IMR-90 (cell line): ENCODE measurements at regions not wholly inside any gene's neighbourhood (a gene's known extent, or its start where the extent isn't known, plus 50 kb on each side); places are given as distances from the start of the nearest gene placed in this dataset.

Source experiments
- ATAC-seq: fragments of 200-7000 bp; cut with Tn5 transposase; 2 replicates; pipeline ENCODE4 v1.9.1; 2020; ENCODE audit warnings: low read depth, mild to moderate bottlenecking, moderate library complexity
- BruUV-seq: library from RNA; stranded (reverse); fragments of 400-500 nt; replicated peaks from 2 replicates; lab custom pipeline; 2021; lab: Mats Ljungman, UMichigan
- CTCF ChIA-PET: fragments of 300-600 bp; formaldehyde crosslinking; extraction: SDS; loops from one replicate; lab custom pipeline; 2021; ENCODE audit warnings: antibody characterized with exemption; lab: Yijun Ruan, JAX
- POLR2A ChIA-PET: fragments of 300-600 bp; sonication (Branson Sonifier 250); formaldehyde crosslinking; loops from one replicate; lab custom pipeline; 2022; ENCODE audit warnings: antibody characterized with exemption; ENCODE audit not compliant: unreplicated experiment; lab: Charles Lee
- DNase-seq: peaks from one replicate; pipeline ENCODE4 v3.0.0; 2013
- H2AFZ ChIP-seq: replicated peaks from 2 replicates; pipeline ENCODE3; 2013; ENCODE audit warnings: low read length, mild to moderate bottlenecking; ENCODE audit not compliant: poor library complexity
- H2AK5ac ChIP-seq: 2 replicates; pipeline ENCODE4 v1.6.1; 2013; ENCODE audit warnings: low read depth, low read length, inconsistent platforms
- H2AK9ac ChIP-seq: replicated peaks from 2 replicates; pipeline ENCODE3; 2013; ENCODE audit warnings: mild to moderate bottlenecking, low read depth, low read length, moderate library complexity; ENCODE audit not compliant: poor library complexity
- H2BK120ac ChIP-seq: 2 replicates; pipeline ENCODE4 v1.6.1; 2013; ENCODE audit warnings: low read depth, low read length, inconsistent platforms
- H2BK15ac ChIP-seq: 3 replicates; pipeline ENCODE4 v1.6.1; 2013; ENCODE audit warnings: low read depth, low read length, inconsistent platforms
- H2BK20ac ChIP-seq: 2 replicates; pipeline ENCODE4 v1.6.1; 2013; ENCODE audit warnings: low read depth, mild to moderate bottlenecking, inconsistent platforms, low read length, moderate library complexity
- H2BK5ac ChIP-seq: 2 replicates; pipeline ENCODE4 v1.6.1; 2013; ENCODE audit warnings: mild to moderate bottlenecking, low read depth, low read length, inconsistent platforms; ENCODE audit not compliant: poor library complexity, severe bottlenecking
- H3K14ac ChIP-seq: replicated peaks from 2 replicates; pipeline ENCODE4 v1.6.1; 2013; ENCODE audit warnings: low read depth, low read length, inconsistent platforms
- H3K18ac ChIP-seq: 2 replicates; pipeline ENCODE4 v1.6.1; 2013; ENCODE audit warnings: low read depth, low read length, control low read depth
- H3K23ac ChIP-seq: 2 replicates; pipeline ENCODE4 v1.6.1; 2013; ENCODE audit warnings: low read depth, low read length, inconsistent platforms
- H3K27ac ChIP-seq: 2 replicates; pipeline ENCODE4 v1.5.1; 2013; ENCODE audit warnings: mild to moderate bottlenecking, control low read depth, low read length; ENCODE audit not compliant: insufficient read depth
- H3K27me3 ChIP-seq: 2 replicates; pipeline ENCODE4 v1.6.1; 2013; ENCODE audit warnings: low read length; ENCODE audit not compliant: control insufficient read depth, insufficient read depth
- H3K36me3 ChIP-seq: 2 replicates; pipeline ENCODE4 v1.6.1; 2013; ENCODE audit warnings: low read length, mixed read lengths; ENCODE audit not compliant: control insufficient read depth, insufficient read depth
- H3K4ac ChIP-seq: 2 replicates; pipeline ENCODE4 v1.6.1; 2013; ENCODE audit warnings: low read depth, low read length, inconsistent platforms
- H3K4me1 ChIP-seq: 2 replicates; pipeline ENCODE4 v1.6.1; 2013; ENCODE audit warnings: low read length, mixed read lengths; ENCODE audit not compliant: control insufficient read depth, insufficient read depth
- H3K4me2 ChIP-seq: 2 replicates; pipeline ENCODE4 v1.6.1; 2013; ENCODE audit warnings: low read depth, mild to moderate bottlenecking, control low read depth, low read length, moderate library complexity
- H3K4me3 ChIP-seq: 2 replicates; pipeline ENCODE4 v1.5.1; 2013; ENCODE audit warnings: low read depth, mild to moderate bottlenecking, control low read depth, low read length, moderate library complexity; ENCODE audit not compliant: insufficient read depth
- H3K56ac ChIP-seq: 2 replicates; pipeline ENCODE4 v1.6.1; 2013; ENCODE audit warnings: low read length, inconsistent platforms; ENCODE audit not compliant: insufficient read depth; ENCODE audit errors: extremely low read depth
- H3K79me1 ChIP-seq, 2 experiments: 2 replicates each; pipeline ENCODE4 v1.6.1; 2013; ENCODE audit warnings: low read length in 2 of 2, inconsistent platforms in 1 of 2, low read depth in 1 of 2
- H3K9ac ChIP-seq: 2 replicates; pipeline ENCODE4 v1.6.1; 2013; ENCODE audit warnings: low read depth, low read length, control low read depth
- H3K9me1 ChIP-seq: 2 replicates; pipeline ENCODE4 v1.6.1; 2013; ENCODE audit warnings: low read length, inconsistent platforms; ENCODE audit not compliant: insufficient read depth
- H3K9me3 ChIP-seq: 2 replicates; pipeline ENCODE4 v1.6.1; 2013; ENCODE audit warnings: low read length; ENCODE audit not compliant: control insufficient read depth, insufficient read depth
- H4K20me1 ChIP-seq: 2 replicates; pipeline ENCODE4 v1.6.1; 2013; ENCODE audit warnings: low read length, inconsistent platforms; ENCODE audit not compliant: insufficient read depth
- H4K5ac ChIP-seq: 2 replicates; pipeline ENCODE4 v1.6.1; 2013; ENCODE audit warnings: mild to moderate bottlenecking, low read depth, low read length, control low read depth
- H4K8ac ChIP-seq, 2 experiments: 2 replicates each; pipeline ENCODE4 v1.6.1; 2013; ENCODE audit warnings: low read depth in 2 of 2, low read length in 2 of 2, control low read depth in 1 of 2, inconsistent platforms in 1 of 2
- H4K91ac ChIP-seq: 2 replicates; pipeline ENCODE4 v1.6.1; 2013; ENCODE audit warnings: low read depth, low read length, inconsistent platforms; ENCODE audit not compliant: insufficient read depth
- RFX5 ChIP-seq: IDR thresholded peaks from 2 replicates; pipeline ENCODE4 v1.8.0; 2012; ENCODE audit warnings: low read depth, mild to moderate bottlenecking, low read length, moderate library complexity
- WGBS, 2 experiments: methylation state at CpG; one replicate each; pipeline versions ENCODE4 v1.1.5 to v1.1.7; 2013; ENCODE audit warnings: missing lambda C conversion rate in 2 of 2; ENCODE audit not compliant: insufficient read length in 1 of 2; ENCODE audit errors: extremely low coverage in 2 of 2; 5-methylcytosine and 5-hydroxymethylcytosine counted together
- dilution Hi-C: fragments of 300-500 bp; cut with HindIII; formaldehyde crosslinking; loops from one replicate; pipeline ENCODE4 v1.14.3; 2018; ENCODE audit warnings: low sequenced_read_pairs; ENCODE audit not compliant: unreplicated experiment
- in situ Hi-C: fragments of 300-500 bp; cut with MboI; formaldehyde crosslinking; loops from 3 replicates; pipeline ENCODE4 v1.14.3; 2019; ENCODE audit warnings: low sequenced_read_pairs, inconsistent platforms, mixed read lengths
- intact Hi-C: fragments of 100-400 bp; cut with micrococcal nuclease; formaldehyde crosslinking; loops from 2 replicates; pipeline ENCODE4 v1.10.0; 2022

DNA sequence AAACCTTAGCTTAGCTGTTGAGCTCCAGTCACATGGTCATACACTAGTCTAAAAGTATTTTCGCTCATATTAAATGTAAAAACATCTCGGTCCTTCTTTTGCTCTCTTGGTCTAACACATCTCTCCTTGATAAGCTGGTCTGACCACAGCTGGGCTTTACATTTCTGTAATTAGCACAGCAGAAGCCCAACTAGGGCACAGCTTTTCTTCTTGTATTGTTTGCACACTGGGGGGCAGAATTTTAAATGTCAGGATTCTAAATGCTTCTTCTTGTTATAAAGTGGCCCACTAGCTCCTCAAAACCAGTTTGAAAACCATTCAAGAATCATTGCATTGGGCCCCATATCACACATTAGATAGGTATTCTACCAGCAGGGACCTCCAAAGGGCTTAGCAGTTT lies 289.1 kb upstream of the PKN2 start:
- no peak overlapping the region for H2BK15ac ChIP-seq
- no CpG with 5 or more reads among the region's 2 CpGs for WGBS, 2 experiments

More for the DNA sequence above, 289.1 kb upstream of the PKN2 start:
- in situ Hi-C loops (no loop called here), dilution Hi-C loops (no loop called here), intact Hi-C loops (no loop called here)
- Histone ChIP-seq H2AK9ac (no peak overlapping the region), H3K9ac (no peak overlapping the region), H3K56ac (no peak overlapping the region), H3K23ac (no peak overlapping the region), H3K36me3 (no peaks in the 10 kb centered on the region), H3K4me1 (no peaks in the 10 kb centered on the region), H4K8ac (no peak overlapping the region), H2BK5ac (no peak overlapping the region), H3K18ac (no peak overlapping the region), H2BK20ac (no peak overlapping the region), H2AFZ (no peak overlapping the region), H3K9me3 (no peaks in the 10 kb centered on the region), H3K27ac (no peak overlapping the region), H2AK5ac (no peak overlapping the region), H3K4ac (no peak overlapping the region), H4K91ac (no peak overlapping the region), H4K20me1 (no peaks in the 10 kb centered on the region), H3K27me3 (no peaks in the 10 kb centered on the region), H3K9me1 (no peaks in the 10 kb centered on the region), H3K14ac (no peak overlapping the region), H4K5ac (no peak overlapping the region), H3K4me2 (no peak overlapping the region), H2BK120ac (no peak overlapping the region), H3K79me1 (no peaks in the 10 kb centered on the region), H3K4me3 (no peak overlapping the region)
- ChIA-PET CTCF (no interaction called here), POLR2A (no interaction called here)
- BruUV-seq = no TSS peak
- no peak for TF ChIP-seq RFX5
- ATAC-seq (no peak), DNase-seq (no peak)
